NCI-H82 treated with DMSO at 0.1 percent for 48 hours (cell line): ENCODE measurements at regions not wholly inside any gene's neighbourhood (a gene's known extent, or its start where the extent isn't known, plus 50 kb on each side); places are given as distances from the start of the nearest gene placed in this dataset.
A peak's percentile ranks its signal among the peaks of the same experiment; 100 is the strongest.
"Not testable (repeated sequence)": the region's sequence is repeated elsewhere in the genome, so short reads cannot be mapped to it uniquely, and the experiment has no call there.

Experiments used
- DNase-seq: peaks from one replicate; lab custom pipeline; 2025; ENCODE audit not compliant: unreplicated experiment; lab: John Stamatoyannopoulos, UW

DNA sequence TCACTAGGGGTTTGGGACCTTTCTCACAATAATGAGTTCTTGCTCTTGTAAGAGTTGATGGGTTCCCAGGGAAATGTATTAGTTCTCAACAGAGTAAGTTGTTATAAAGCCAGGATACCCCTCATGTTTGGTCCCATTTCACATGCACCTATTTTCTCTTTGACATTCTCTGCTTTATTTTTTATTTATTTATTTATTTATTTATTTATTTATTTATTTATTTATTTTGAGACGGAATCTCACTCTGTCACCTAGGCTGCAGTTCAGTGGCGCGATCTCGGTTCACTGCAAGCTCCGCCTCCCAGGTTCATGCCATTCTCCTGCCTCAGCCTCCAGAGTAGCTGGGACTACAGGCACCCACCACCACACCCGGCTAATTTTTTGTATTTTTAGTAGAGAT is 52.2 kb downstream of the ACTRT1 start:
- DNase-seq: not testable (repeated sequence)

DNA sequence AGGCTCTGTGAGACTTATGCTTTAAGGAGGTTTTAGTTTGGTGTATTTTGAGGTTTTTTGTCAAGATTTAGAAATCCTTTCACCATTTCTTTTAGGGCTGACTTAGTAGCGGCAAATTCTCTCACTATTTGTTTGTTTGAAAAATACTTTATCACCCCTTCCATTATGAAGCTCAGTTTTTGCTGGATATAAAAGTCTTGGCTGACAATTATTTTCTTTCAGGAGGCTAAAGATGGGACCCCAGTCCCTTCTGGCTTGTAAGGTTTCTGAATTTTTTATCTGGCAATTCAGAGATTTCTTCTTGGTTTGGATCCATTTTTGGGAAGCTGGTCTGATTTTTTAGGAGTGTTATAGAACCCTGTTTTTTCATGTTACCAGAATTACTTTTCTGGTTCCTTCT is 88.5 kb downstream of the ACTRT1 start:
- DNase-seq: no peak

DNA sequence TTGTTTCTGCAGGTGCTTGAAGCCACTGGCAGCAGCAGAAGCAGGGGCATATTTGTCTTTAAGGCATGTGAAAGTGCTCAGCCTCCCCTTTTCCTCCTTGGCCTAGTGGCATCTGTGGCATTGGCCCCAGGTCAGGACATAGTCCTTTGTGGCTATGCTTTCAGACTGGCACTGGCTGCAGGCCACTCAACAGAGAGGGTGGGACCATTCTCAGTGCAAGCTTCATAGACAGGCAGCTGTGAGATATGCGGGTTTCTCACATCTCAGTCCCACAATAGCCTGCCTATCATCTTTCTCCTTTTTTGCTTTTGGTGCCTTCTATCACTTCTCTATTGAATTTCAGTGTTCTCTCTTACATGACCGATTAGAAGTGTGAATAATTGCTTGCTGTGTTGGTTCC is 104.8 kb downstream of the ACTRT1 start:
- DNase-seq: no peak

DNA sequence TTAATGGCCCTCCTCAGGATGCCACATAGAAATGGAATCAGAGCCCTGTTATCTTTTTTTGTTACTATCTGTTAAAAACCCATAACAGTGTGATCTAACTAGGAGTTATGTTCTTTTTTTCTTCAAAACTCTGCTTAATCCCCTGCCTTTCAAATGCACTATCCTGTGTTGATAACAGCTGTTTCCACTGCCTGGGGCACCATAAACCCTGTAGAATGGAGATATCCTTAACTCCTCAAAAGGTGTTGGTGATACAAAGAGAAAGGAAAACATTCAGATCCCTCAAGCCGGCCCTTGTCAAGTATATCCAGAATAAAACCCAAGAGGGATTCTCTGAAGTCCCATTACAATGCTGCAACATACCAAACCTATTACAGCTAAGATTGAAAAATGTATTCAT is 108.6 kb downstream of the ACTRT1 start:
- no peak for DNase-seq

DNA sequence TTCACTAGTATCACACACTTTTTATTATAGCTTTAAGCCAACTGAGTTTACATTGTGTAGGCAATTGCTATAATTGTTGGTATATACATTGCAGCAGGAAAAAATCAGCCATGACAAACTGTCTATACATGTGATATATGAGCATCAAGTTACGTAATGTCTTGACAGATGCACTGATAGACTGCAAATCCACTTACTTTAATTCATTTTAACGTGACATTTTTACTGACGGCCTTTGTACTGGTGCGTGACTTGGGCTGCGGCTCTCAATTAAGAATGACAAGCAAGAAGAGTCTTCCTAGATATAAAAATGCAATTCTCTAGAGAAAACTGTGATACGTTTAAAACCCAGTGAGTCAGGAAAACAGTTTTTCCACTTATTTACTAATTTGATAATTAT is 143.8 kb downstream of the ACTRT1 start:
- peak; percentile 15 for DNase-seq

DNA sequence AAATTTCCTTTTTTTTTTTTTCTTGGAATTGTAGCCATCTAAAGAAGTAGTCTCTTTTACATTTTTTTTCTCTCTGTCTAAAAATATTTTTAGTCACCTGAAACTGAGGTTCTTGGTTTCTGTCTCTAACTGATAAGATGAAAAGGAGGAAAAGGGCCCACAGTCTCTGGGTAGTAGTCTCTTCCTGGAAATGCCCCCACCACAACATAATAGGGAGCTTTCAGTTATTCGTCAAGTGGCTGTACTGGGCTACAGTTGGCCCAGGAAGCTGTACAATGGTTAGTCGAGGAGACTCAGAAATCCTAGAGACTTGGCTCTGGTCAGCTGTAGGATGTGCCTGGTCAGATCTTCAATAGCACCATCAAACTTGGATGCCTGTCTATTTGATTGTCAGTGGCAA is 163.4 kb downstream of the ACTRT1 start:
- DNase-seq: no peak

DNA sequence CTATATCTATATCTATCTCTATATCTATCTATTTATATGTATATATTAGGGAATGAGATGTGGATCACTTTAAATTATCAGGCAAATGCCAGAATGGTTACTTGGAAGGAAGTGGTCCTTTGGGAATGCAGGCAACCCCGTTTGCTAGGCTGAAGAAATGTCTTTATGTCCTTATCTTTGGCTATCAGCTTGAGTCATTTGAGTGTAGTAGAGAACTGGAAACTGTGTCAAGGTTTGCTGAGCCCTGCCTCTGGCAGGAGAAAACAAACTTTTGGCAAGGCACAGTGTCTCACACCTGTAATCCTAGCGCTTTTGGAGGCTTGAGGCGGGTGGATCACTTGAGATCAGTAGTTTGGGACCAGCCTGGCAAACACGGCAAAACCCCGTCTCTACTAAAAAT is 167.3 kb downstream of the ACTRT1 start:
- no peak for DNase-seq

DNA sequence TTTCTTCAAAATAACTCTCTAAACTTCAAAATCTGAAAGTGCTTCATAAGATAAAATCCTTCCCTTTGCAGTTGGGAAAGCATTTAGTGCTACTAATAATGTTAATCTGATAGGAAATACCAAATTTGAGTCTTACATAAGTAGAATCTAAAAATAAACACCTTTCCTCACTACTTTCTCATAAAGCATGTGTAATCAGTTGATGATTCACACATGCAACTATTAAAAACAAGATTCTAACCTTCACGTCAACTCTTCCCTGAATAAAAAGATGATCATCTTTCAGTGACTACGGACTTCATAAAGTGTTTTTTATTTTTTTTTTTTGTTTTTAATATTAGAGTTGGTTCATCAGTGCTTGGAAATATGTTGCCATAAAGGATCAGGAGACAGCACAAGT is 172.6 kb downstream of the ACTRT1 start:
- no peak for DNase-seq

DNA sequence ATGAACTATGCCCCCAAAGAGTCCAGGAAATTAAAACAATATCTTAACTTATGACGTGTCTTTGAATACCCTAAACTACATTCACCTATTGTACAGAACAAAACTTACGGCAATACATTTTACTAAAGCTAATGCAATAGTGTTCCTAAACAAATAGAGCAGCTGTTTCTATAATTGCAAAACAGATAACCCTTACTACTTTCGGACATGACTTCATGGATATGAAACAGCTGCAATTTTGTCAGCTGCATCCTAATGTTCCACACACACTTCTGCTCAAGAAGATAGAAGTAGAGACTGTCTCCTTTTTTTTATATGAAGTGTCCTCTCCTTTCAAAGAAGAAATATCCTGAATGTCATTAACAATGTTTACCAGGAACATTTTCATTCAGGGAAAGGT is 174.9 kb downstream of the ACTRT1 start:
- no peak for DNase-seq

DNA sequence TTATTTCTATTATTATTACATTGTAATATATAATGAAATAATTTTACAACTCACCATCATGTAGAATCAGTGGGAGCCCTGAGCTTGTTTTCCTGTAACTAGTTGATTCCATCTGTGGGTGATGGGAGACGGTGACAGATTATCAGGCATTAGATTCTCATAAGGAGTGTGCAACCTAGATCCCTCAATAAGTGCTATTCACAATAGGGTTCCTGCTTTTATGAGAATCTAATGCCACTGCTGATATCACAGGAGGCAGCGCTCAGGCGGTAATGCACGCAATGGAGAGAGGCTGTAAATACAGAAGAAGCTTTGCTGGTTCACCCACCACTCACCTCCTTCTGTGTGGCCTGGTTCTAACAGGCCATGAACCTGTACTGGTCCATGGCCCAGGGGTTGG is 178.6 kb downstream of the ACTRT1 start:
- no peak for DNase-seq

DNA sequence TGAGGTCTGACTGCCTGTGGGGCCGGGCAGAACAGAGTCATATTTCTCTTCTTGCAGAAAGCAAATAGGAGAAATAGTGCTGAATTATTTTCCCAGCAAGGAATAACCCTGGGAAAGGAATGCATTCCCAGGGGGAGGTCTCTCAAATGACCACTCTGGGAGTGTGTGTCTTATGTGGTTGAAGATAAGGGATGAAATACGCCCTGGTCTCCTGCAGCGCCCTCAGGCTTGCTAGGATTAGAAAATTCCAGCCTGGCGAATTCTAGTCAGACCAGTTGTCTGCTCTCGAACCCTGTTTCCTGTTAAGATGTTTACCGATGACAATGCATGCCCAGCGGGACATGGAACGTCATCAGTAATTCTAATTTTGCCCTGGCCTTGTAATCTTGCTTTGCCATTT is 185.3 kb downstream of the ACTRT1 start:
- not testable (repeated sequence) for DNase-seq

DNA sequence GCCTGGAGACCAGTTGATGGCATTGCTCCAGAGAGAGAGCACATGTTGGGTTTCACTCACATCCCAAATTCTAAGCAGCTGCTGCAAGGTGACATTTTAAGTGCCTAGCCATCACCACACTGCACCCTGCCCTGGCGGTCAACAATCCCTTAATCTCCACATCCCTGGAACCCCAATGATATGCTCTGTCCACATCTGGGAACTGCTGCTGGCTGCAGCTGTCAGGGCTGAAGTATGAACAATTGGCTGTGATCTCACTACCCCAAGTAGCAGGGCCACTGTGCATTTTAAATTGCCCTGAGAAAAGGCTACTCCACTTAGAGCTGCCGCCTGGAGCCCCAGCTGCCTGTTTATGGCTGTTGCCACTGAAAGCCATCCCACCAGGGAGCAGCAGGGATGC is 190.6 kb downstream of the ACTRT1 start:
- no peak for DNase-seq
